ENCODE measurements at regions not wholly inside any gene's neighbourhood (a gene's known extent, or its start where the extent isn't known, plus 50 kb on each side); places are given as distances from the start of the nearest gene placed in this dataset.

- TF ChIP-seq CTCF (IDR thresholded peaks at IDR 0.05) = no peak
- no peak for TF ChIP-seq POLR2A (IDR thresholded peaks at IDR 0.05)
Measured at GRCh38 chr12:59036347-59036746, 116.0 kb upstream of the LRIG3 start.

All from esophagus squamous epithelium (tissue), 4 donors.